ENCODE measurements at regions not wholly inside any gene's neighbourhood (a gene's known extent, or its start where the extent isn't known, plus 50 kb on each side); places are given as distances from the start of the nearest gene placed in this dataset.
"Not testable (repeated sequence)": the region's sequence is repeated elsewhere in the genome, so short reads cannot be mapped to it uniquely, and the experiment has no call there.

GRCh38 chr2:128513116-128513960 lies 194.7 kb upstream of the HS6ST1 start:
- Histone ChIP-seq H3K9me3 (no peaks in the 10 kb centered on the region), H3K36me3 (no peaks in the 10 kb centered on the region), H3K27me3 (no peaks in the 10 kb centered on the region), H3K4me1 (ENCODE audit: insufficient read depth) (no peaks in the 10 kb centered on the region), H3K27ac (no peak overlapping the region), H3K4me3 (no peak overlapping the region)
- intact Hi-C loops (cut with DNase I), result no loop called here
- TF ChIP-seq EP300 (IDR thresholded peaks at IDR 0.05) (no peak), POLR2A (IDR thresholded peaks at IDR 0.05) (no peak)
- TF ChIP-seq, protein P1, sequence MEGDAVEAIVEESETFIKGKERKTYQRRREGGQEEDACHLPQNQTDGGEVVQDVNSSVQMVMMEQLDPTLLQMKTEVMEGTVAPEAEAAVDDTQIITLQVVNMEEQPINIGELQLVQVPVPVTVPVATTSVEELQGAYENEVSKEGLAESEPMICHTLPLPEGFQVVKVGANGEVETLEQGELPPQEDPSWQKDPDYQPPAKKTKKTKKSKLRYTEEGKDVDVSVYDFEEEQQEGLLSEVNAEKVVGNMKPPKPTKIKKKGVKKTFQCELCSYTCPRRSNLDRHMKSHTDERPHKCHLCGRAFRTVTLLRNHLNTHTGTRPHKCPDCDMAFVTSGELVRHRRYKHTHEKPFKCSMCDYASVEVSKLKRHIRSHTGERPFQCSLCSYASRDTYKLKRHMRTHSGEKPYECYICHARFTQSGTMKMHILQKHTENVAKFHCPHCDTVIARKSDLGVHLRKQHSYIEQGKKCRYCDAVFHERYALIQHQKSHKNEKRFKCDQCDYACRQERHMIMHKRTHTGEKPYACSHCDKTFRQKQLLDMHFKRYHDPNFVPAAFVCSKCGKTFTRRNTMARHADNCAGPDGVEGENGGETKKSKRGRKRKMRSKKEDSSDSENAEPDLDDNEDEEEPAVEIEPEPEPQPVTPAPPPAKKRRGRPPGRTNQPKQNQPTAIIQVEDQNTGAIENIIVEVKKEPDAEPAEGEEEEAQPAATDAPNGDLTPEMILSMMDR (IDR thresholded peaks at IDR 0.05), result no peak
- 90 to 94% (median 92%) methylated on average over 12 of the region's 12 CpGs for WGBS, 3 donors
- DNase-seq, result no peak

DNA sequence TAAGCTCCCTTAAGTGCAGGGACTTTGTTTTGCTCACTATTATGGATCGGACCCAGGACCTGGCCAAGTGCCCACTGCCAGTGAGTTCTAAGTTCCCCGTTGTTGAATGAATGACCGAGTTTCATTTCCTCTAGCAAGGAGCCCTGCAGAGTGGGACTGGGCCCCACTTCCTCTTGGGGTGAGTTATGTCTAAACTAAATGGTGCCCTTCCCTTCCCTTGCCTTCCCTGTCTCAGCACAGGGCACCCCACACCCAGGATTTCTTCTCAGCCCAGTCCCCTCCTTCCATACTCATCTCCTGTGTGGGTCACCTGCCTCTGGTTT lies 195.3 kb upstream of the HS6ST1 start:
- Histone ChIP-seq H3K27me3 (no peaks in the 10 kb centered on the region), H3K27ac (no peak overlapping the region), H3K4me1 (ENCODE audit: insufficient read depth) (no peaks in the 10 kb centered on the region), H3K4me3 (no peak overlapping the region), H3K9me3 (no peaks in the 10 kb centered on the region), H3K36me3 (no peaks in the 10 kb centered on the region)
- 88 to 94% (median 94%) methylated on average over 3 of the region's 3 CpGs for WGBS, 3 donors
- no peak for TF ChIP-seq EP300 (IDR thresholded peaks at IDR 0.05)
- no peak for TF ChIP-seq POLR2A (IDR thresholded peaks at IDR 0.05)
- TF ChIP-seq, protein P1 (IDR thresholded peaks at IDR 0.05), result no peak
- DNase-seq, result no peak
- intact Hi-C loops (cut with DNase I), result no loop called here

DNA sequence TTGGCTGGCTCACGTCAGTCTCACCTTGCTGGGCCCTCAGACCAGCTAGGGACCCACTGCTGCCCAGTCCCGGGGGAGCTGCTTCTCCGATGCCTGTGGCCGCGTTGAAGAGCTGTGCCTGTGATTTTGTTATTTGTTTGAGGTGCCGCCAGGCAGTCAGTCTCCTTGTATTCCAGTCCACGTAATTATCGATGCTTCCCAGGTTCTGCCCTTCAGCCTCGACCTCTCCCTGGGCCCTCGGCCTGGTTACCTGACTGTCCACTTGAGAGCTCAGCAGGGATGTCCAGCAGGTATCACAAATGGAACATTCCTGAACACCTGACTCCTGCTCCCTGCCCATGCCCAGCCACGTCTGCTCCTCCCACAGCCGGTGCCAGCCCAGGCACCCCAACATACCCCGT lies 195.9 kb upstream of the HS6ST1 start:
- H3K4me1 ChIP-seq (ENCODE audit: insufficient read depth), result no peaks in the 10 kb centered on the region
- no peak overlapping the region for H3K4me3 ChIP-seq
- 96 to 98% (median 97%) methylated on average over 13 of the region's 13 CpGs for WGBS, 3 donors
- no peaks in the 10 kb centered on the region for H3K9me3 ChIP-seq
- intact Hi-C loops (cut with DNase I), result no loop called here
- no peak overlapping the region for H3K27ac ChIP-seq
- TF ChIP-seq EP300 (IDR thresholded peaks at IDR 0.05) (no peak), POLR2A (IDR thresholded peaks at IDR 0.05) (no peak)
- TF ChIP-seq, protein P1 (IDR thresholded peaks at IDR 0.05), result no peak
- no peaks in the 10 kb centered on the region for H3K27me3 ChIP-seq
- H3K36me3 ChIP-seq, result no peaks in the 10 kb centered on the region
- no peak for DNase-seq

- H3K9me3 ChIP-seq, result no peaks in the 10 kb centered on the region
- H3K4me3 ChIP-seq, result no peak overlapping the region
- H3K36me3 ChIP-seq, result no peaks in the 10 kb centered on the region
- 74 to 78% (median 77%) methylated on average over 7 of the region's 7 CpGs for WGBS, 3 donors
- intact Hi-C loops (cut with DNase I), result no loop called here
- H3K4me1 ChIP-seq (ENCODE audit: insufficient read depth), result no peaks in the 10 kb centered on the region
- DNase-seq, result no peak
- TF ChIP-seq EP300 (IDR thresholded peaks at IDR 0.05) (no peak), POLR2A (IDR thresholded peaks at IDR 0.05) (no peak)
- TF ChIP-seq, protein P1 (IDR thresholded peaks at IDR 0.05), result no peak
- H3K27ac ChIP-seq, result no peak overlapping the region
- no peaks in the 10 kb centered on the region for H3K27me3 ChIP-seq
These were observed 198.3 kb upstream of the HS6ST1 start for GRCh38 chr2:128516938-128517337.

DNA sequence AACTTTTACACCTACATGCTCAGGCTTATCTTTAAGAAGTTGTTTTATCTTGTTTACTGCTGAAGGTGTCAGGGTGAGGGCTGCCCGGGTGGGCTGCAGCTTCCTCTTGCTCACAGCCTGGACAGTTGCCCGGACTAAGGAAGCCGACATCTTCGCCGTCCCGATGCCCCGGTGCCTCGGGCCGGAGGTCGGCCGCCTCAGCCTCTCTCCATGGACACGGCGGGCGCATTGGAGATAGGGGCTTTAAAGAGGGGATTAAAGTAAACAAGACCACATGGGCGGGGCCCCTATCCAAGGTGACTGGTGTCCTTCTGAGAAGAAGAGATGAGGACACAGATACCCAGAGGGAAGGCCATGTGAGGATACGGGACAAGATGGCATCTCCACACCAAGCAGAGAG lies 200.4 kb upstream of the HS6ST1 start:
- H3K9me3 ChIP-seq; intact Hi-C loops (cut with DNase I); H3K27me3 ChIP-seq; H3K36me3 ChIP-seq; H3K27ac ChIP-seq; H3K4me1 ChIP-seq (ENCODE audit: insufficient read depth); H3K4me3 ChIP-seq; DNase-seq: not testable (repeated sequence)
- WGBS, 3 donors, result 85 to 93% (median 90%) methylated on average over 16 of the region's 16 CpGs

Data from ovary (tissue), 7 donors.